Astrocyte of the cerebellum (primary cell): ENCODE measurements at regions not wholly inside any gene's neighbourhood (a gene's known extent, or its start where the extent isn't known, plus 50 kb on each side); places are given as distances from the start of the nearest gene placed in this dataset.

Experiments used
- DNase-seq: peaks from one replicate; pipeline ENCODE4 v3.0.0-alpha.2; 2011; ENCODE audit warnings: low read depth
- H3K4me3 ChIP-seq: 2 replicates; pipeline ENCODE4 v1.5.1; 2011; ENCODE audit warnings: mild to moderate bottlenecking, low read depth, low read length, moderate library complexity
- CTCF ChIP-seq: IDR thresholded peaks from 2 replicates; pipeline ENCODE4 v1.5.1; 2012; ENCODE audit warnings: low read length, low read depth, moderate library complexity, mild to moderate bottlenecking; ENCODE audit errors: missing control alignments
- in situ Hi-C: cut with HindIII; loops from 2 replicates; pipeline ENCODE4 v1.10.0; 2017; ENCODE audit warnings: low sequenced_read_pairs

GRCh38 chr7:137164251-137164650, 179.3 kb downstream of the PTN start:
- no peak for TF ChIP-seq CTCF
- DNase-seq = no peak
- in situ Hi-C loops = loop anchor here (10.0 to 25.0 kb wide), 2 partner anchors 281 to 448 kb away; no protein-coding TSS in a partner anchor
- no peak overlapping the region for H3K4me3 ChIP-seq

GRCh38 chr7:137160236-137160635, 183.3 kb downstream of the PTN start:
- in situ Hi-C loops = loop anchor here (10.0 to 25.0 kb wide), 2 partner anchors 285 to 452 kb away; no protein-coding TSS in a partner anchor
- H3K4me3 ChIP-seq = no peak overlapping the region
- no peak for TF ChIP-seq CTCF
- no peak for DNase-seq

- in situ Hi-C loops = loop anchor here (25.0 kb wide), 1 partner anchor 455 kb away; no protein-coding TSS in a partner anchor
- DNase-seq = no peak
- no peak overlapping the region for H3K4me3 ChIP-seq
- TF ChIP-seq CTCF = no peak
Measured at GRCh38 chr7:137157256-137157655, 186.3 kb downstream of the PTN start.

- no peak overlapping the region for H3K4me3 ChIP-seq
- in situ Hi-C loops = loop anchor here (25.0 kb wide), 1 partner anchor 461 kb away; no protein-coding TSS in a partner anchor
- TF ChIP-seq CTCF = no peak
- DNase-seq = no peak
Measured at GRCh38 chr7:137151690-137152052, 191.9 kb downstream of the PTN start.

GRCh38 chr7:137151041-137151689, 192.4 kb downstream of the PTN start:
- H3K4me3 ChIP-seq = no peak overlapping the region
- DNase-seq = no peak
- no peak for TF ChIP-seq CTCF
- in situ Hi-C loops = loop anchor here (25.0 kb wide), 1 partner anchor 461 kb away; no protein-coding TSS in a partner anchor

GRCh38 chr7:137147338-137147720, 196.2 kb downstream of the PTN start:
- no peak overlapping the region for H3K4me3 ChIP-seq
- TF ChIP-seq CTCF = no peak
- no peak for DNase-seq
- in situ Hi-C loops = no loop called here
